Heart right ventricle (tissue), 16 donors: ENCODE measurements at regions not wholly inside any gene's neighbourhood (a gene's known extent, or its start where the extent isn't known, plus 50 kb on each side); places are given as distances from the start of the nearest gene placed in this dataset.

Source experiments
- ATAC-seq, 8 donors: fragments of 200-7000 bp; cut with Tn5 transposase; one replicate each; pipeline ENCODE4 v1.9.1; 2020; ENCODE audit warnings: mild to moderate bottlenecking in 8 of 8, moderate library complexity in 8 of 8, moderate number of reproducible peaks in 1 of 8
- DNase-seq, 2 donors: peaks; one replicate each; pipeline ENCODE4 v3.0.0-alpha.2; 2020
- H3K27ac ChIP-seq, 10 donors: fragments of 200-600 bp; sonication (generic) in 2 of 10; one replicate each; pipeline versions ENCODE4 v1.5.0 to v1.8.0; 2020 to 2022; ENCODE audit warnings: mild to moderate bottlenecking in 3 of 10
- H3K27me3 ChIP-seq, 7 donors: fragments of 200-600 bp; one replicate each; pipeline ENCODE4 v1.8.0; 2021 to 2022; ENCODE audit warnings: mild to moderate bottlenecking in 2 of 7
- H3K36me3 ChIP-seq, 9 donors: fragments of 200-600 bp; sonication (generic) in 1 of 9; one replicate each; pipeline versions ENCODE4 v1.5.0 to v1.8.0; 2020 to 2022; ENCODE audit warnings: mild to moderate bottlenecking in 2 of 9
- H3K4me1 ChIP-seq, 9 donors: fragments of 200-600 bp; sonication (generic) in 1 of 9; one replicate each; pipeline versions ENCODE4 v1.5.0 to v1.8.0; 2020 to 2022; ENCODE audit warnings: mild to moderate bottlenecking in 4 of 9
- H3K4me3 ChIP-seq, 10 donors: fragments of 200-600 bp; sonication (generic) in 2 of 10; one replicate each; pipeline versions ENCODE4 v1.5.0 to v1.8.0; 2020 to 2022; ENCODE audit warnings: mild to moderate bottlenecking in 7 of 10, moderate library complexity in 2 of 10
- H3K9me3 ChIP-seq, 11 donors: fragments of 200-600 bp in 10 of 11; sonication (generic) in 2 of 11; one replicate each; pipeline versions ENCODE4 v1.5.0 to v1.8.0; 2013 to 2022; ENCODE audit warnings: mild to moderate bottlenecking in 2 of 11, control low read depth in 1 of 11, moderate library complexity in 1 of 11
- WGBS, 2 donors: extraction: QIAGEN DNeasy Blood & Tissue Kit; methylation state at CpG; one replicate each; pipeline ENCODE4 v1.1.7; 2013; ENCODE audit warnings: inconsistent platforms in 1 of 2; 5-methylcytosine and 5-hydroxymethylcytosine counted together
- intact Hi-C, 10 donors: fragments of 100-400 bp; cut with DNase I; formaldehyde crosslinking; loops; one replicate each; pipeline versions ENCODE4 v1.11.1 to v1.14.2; 2022
- TF ChIP-seq, protein P1 (sequence below), 9 donors: fragments of 200-600 bp; sonication (generic) in 2 of 9; IDR thresholded peaks; one replicate each; pipeline versions ENCODE4 v1.5.0 to v1.8.0; 2021 to 2022; ENCODE audit warnings: antibody characterized with exemption in 9 of 9, mild to moderate bottlenecking in 5 of 9, moderate library complexity in 1 of 9
- donor health status: Arrhythmogenic right ventricular cardiomyopathy.
- donor health status: ischemic (EF 13 %, LVEDD 7.1; RV severe dilation, severe dysfunction).
- donor health status: healthy with polysubstance abuse.
- donor health status: DM: no; HTN: yes; CAD: no.
- donor health status: DM: no; HTN: no; CAD: no.
- donor health status: ischemic (EF 25% LVEDD 6.9; RV normal size, moderate dysfunction).
- donor health status: ischemic (EF 25% LVEDD 5.7; RV mildly dilated, moderate dysfunction).
- donor health status: healthy.
- donor health status: DM: yes; HTN: yes; CAD: no.
- donor health status: Ischemic cardiomyopathy.
- donor health status: ischemic (EF 35%, LVEDD 5.7; RV mildly dilated, moderate dysfunction).
- donor health status: nonischemic (EF 11% LVEDD 7.7; RV severe dilation, severe dysfunction).
- donor health status: DM: yes; HTN: yes; CAD: no.
- donor health status: PGD.
- donor health status: ischemic (EF 29% LVEDD 5.4; RV normal size, mild dysfunction).
- donor health status: nonischemic (EF 23%, LVEDD 6.1; RV moderate dilation, normal function).

GRCh38 chr2:24420373-24420772, 60.0 kb upstream of the ITSN2 start:
- no peaks in the 10 kb centered on the region for H3K27me3 ChIP-seq
- H3K4me1 ChIP-seq = peaks cover 0 to 5% (median 0%) of the 10 kb centered on the region in 9 donors
- peaks cover 0 to 10% (median 0%) of the 10 kb centered on the region in 11 donors for H3K9me3 ChIP-seq
- H3K27ac ChIP-seq = no peak overlapping the region
- ATAC-seq (no peak), DNase-seq (no peak)
- TF ChIP-seq, protein P1, sequence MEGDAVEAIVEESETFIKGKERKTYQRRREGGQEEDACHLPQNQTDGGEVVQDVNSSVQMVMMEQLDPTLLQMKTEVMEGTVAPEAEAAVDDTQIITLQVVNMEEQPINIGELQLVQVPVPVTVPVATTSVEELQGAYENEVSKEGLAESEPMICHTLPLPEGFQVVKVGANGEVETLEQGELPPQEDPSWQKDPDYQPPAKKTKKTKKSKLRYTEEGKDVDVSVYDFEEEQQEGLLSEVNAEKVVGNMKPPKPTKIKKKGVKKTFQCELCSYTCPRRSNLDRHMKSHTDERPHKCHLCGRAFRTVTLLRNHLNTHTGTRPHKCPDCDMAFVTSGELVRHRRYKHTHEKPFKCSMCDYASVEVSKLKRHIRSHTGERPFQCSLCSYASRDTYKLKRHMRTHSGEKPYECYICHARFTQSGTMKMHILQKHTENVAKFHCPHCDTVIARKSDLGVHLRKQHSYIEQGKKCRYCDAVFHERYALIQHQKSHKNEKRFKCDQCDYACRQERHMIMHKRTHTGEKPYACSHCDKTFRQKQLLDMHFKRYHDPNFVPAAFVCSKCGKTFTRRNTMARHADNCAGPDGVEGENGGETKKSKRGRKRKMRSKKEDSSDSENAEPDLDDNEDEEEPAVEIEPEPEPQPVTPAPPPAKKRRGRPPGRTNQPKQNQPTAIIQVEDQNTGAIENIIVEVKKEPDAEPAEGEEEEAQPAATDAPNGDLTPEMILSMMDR (IDR thresholded peaks at IDR 0.05) = no peak
- 0 to 52% methylated on average over 1 of the region's 1 CpG for WGBS, 2 donors
- intact Hi-C loops = loop anchor here in 5 of 10 donors (5.0 to 10.0 kb wide), 5 partner anchors 64 to 407 kb away; no protein-coding TSS in a partner anchor
- no peak overlapping the region for H3K4me3 ChIP-seq
- no peaks in the 10 kb centered on the region for H3K36me3 ChIP-seq

DNA sequence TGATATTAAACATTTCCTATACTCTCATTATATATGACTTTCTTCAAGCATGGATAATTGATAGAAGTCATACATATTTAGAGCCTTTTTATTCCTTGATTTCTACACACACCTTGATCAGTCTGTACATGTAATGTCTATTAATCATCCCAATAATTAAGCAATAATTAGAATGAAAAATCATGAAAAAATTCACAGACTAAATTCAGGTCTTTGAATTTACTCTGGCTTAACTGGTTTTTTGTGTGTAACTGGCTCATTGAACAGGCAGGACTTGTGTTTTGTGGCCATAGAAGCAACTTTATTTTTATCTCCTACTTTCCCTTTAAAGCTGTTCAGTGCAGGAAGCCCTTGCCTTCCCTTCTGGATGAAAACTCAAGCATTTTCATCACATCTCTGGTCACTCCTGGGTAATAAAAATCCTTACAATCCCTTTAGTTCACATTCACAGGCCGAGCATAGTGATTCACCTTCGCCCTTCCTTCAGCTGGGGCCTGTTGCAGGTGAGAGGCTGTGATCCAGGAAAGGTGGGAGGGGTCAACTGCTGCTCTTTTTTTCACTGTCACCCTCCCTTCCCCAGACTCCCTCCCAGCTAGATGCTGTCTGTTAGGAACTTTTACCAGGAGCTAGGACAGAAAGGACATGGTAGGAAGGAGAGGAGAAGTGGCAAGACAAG, 58.0 kb upstream of the ITSN2 start:
- no peak for ATAC-seq
- Histone ChIP-seq H3K4me1 (peaks cover 0 to 5% (median 0%) of the 10 kb centered on the region in 9 donors), H3K4me3 (no peak overlapping the region), H3K27me3 (no peaks in the 10 kb centered on the region), H3K36me3 (no peaks in the 10 kb centered on the region), H3K9me3 (peaks cover 0 to 10% (median 0%) of the 10 kb centered on the region in 11 donors), H3K27ac (no peak overlapping the region)
- no peak for DNase-seq
- TF ChIP-seq, protein P1 (IDR thresholded peaks at IDR 0.05) = no peak
- WGBS, 2 donors = 78 to 82% methylated on average over 2 of the region's 2 CpGs
- intact Hi-C loops = loop anchor here in 4 of 10 donors (10.0 kb wide), 3 partner anchors 306 to 776 kb away; no protein-coding TSS in a partner anchor

DNA sequence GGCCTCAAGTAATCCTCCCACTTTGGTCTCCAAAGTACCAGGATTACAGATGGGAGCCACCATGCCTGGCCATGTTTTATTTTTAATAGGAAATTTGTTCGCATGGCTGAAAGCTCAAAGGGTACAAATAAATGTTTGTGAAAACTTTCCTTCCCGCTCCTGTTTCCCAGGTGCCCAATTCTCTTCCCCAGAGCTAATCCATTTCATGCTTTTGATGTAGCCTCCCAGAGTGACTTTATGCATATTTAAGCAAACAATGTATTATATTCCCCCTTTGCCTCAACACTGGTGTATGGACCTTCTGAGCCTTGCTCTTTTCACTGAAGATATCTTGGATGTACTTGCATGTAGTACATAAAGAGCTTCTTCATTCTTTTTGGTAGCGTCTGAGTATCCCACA, 52.5 kb upstream of the ITSN2 start:
- H3K4me3 ChIP-seq = no peak overlapping the region
- intact Hi-C loops = loop anchor here in 5 of 10 donors (5.0 to 10.0 kb wide), 5 partner anchors 312 to 784 kb away; no protein-coding TSS in a partner anchor
- peaks cover 0 to 3% (median 0%) of the 10 kb centered on the region in 9 donors for H3K4me1 ChIP-seq
- H3K9me3 ChIP-seq = no peaks in the 10 kb centered on the region
- no peaks in the 10 kb centered on the region for H3K36me3 ChIP-seq
- WGBS, 2 donors = 93 to 94% methylated on average over 3 of the region's 3 CpGs
- no peak overlapping the region for H3K27ac ChIP-seq
- peaks cover 0 to 14% (median 3%) of the 10 kb centered on the region in 7 donors for H3K27me3 ChIP-seq
- no peak for ATAC-seq
- no peak for DNase-seq
- TF ChIP-seq, protein P1 (IDR thresholded peaks at IDR 0.05) = no peak

DNA sequence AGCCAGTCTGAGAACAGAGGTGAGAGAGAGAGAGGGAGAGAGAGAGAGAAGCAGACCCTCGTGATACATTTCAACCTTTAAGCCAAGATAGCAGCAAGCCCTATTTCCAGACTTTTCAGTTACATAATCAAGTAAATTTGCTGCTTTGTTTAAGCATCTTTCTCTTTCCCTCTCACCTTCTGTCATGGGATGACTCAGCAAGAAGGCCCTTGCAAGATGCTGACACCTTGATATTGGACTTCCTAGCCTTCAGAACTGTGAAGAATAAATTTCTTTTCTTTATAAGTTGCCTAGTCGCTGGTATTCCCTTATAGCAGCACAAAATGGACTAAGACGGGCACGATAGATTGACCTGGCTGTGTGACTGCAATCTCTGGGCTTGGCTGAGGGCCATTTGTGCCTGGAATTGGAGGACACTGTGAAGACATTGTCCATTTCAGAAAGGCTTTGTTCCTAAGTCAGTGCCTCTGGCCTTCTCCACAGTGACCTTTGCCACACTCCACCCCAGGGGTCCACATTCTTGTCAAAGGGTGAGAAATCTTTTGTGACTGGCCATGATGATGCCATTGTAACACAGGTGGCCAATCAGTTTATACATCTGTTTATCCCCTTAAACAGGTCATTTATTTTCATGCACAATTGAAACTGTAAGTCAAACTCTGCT, 51.3 kb upstream of the ITSN2 start:
- intact Hi-C loops = loop anchor here in 7 of 10 donors (2.0 to 10.0 kb wide), 7 partner anchors 313 to 786 kb away; no protein-coding TSS in a partner anchor
- 93 to 97% methylated on average over 4 of the region's 4 CpGs for WGBS, 2 donors
- Histone ChIP-seq H3K27me3 (peaks cover 0 to 14% (median 3%) of the 10 kb centered on the region in 7 donors), H3K4me3 (no peak overlapping the region), H3K36me3 (no peaks in the 10 kb centered on the region), H3K9me3 (no peaks in the 10 kb centered on the region), H3K27ac (no peak overlapping the region), H3K4me1 (peaks cover 0 to 3% (median 0%) of the 10 kb centered on the region in 9 donors)
- DNase-seq (no peak), ATAC-seq (no peak)
- TF ChIP-seq, protein P1 (IDR thresholded peaks at IDR 0.05) = no peak
